ENCODE measurements at regions not wholly inside any gene's neighbourhood (a gene's known extent, or its start where the extent isn't known, plus 50 kb on each side); places are given as distances from the start of the nearest gene placed in this dataset.

DNA sequence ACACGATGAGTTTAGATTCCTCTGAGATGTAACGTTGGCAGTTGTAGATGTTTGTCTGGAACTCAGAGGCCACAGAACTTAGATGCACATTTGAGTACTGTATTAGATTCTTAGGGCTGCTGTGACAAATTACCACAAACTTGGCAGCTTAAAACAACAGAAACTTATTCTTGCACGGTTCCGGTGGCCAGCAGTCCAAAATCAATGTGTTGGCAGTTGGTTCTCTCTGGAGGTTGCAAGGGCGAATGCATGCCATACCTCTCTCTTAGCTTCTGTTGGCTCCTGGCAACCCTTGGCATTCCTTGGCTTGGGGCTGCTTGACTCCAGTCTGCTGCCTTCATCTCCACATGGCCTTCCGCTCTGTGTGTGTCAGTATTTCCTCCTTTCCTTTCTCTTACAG lies 118.9 kb downstream of the C12orf75 start:
- H2AFZ ChIP-seq (ENCODE audit: low read length): no peak overlapping the region
- no peak overlapping the region for H3K4me2 ChIP-seq (ENCODE audit: low read depth, low read length, poor library complexity, severe bottlenecking)
- H3K36me3 ChIP-seq (ENCODE audit: insufficient read depth, low read length): no peaks in the 10 kb centered on the region
- H3K4me3 ChIP-seq (ENCODE audit: low read length): no peak overlapping the region
- no peaks in the 10 kb centered on the region for H3K9me2 ChIP-seq (replicated peaks; ENCODE audit: insufficient read depth, low read length)
- no peak for DNase-seq
- H3K27ac ChIP-seq (ENCODE audit: low read length): no peak overlapping the region
- H3K4me1 ChIP-seq (ENCODE audit: low read length): no peaks in the 10 kb centered on the region
- H4K20me1 ChIP-seq (ENCODE audit: insufficient read depth, low read depth, low read length): no peaks in the 10 kb centered on the region
- H3K27me3 ChIP-seq (ENCODE audit: low read length): no peaks in the 10 kb centered on the region
- H3K9me3 ChIP-seq (ENCODE audit: low read length): no peaks in the 10 kb centered on the region
- no peak overlapping the region for H3K9ac ChIP-seq (ENCODE audit: low read length)
- no peaks in the 10 kb centered on the region for H3K79me2 ChIP-seq (ENCODE audit: low read length)

DNA sequence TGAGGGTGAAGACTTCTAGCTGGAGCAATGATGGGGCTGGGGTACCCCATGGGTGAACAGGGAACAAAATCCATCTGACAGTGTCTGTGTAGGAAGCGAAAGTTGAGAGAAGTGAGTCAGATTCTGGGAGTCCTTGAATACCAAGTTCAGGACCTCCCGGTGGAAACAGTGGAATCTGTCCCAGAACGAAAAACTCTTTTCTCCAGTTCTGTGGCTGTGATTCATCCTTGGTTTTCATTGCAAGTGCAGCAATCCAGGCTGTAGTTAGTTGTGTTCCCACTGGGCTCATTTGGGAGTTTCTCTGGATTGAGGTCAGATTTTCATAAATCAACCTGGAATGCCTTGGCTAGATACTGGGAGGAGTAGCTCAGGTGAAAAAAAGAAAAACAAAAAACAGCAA lies 120.7 kb downstream of the C12orf75 start:
- H3K4me1 ChIP-seq (ENCODE audit: low read length): no peaks in the 10 kb centered on the region
- no peaks in the 10 kb centered on the region for H3K79me2 ChIP-seq (ENCODE audit: low read length)
- H3K27ac ChIP-seq (ENCODE audit: low read length): no peak overlapping the region
- no peaks in the 10 kb centered on the region for H3K27me3 ChIP-seq (ENCODE audit: low read length)
- no peak overlapping the region for H3K9ac ChIP-seq (ENCODE audit: low read length)
- no peaks in the 10 kb centered on the region for H3K9me3 ChIP-seq (ENCODE audit: low read length)
- H3K9me2 ChIP-seq (replicated peaks; ENCODE audit: insufficient read depth, low read length): no peaks in the 10 kb centered on the region
- no peak overlapping the region for H3K4me3 ChIP-seq (ENCODE audit: low read length)
- no peak overlapping the region for H2AFZ ChIP-seq (ENCODE audit: low read length)
- no peaks in the 10 kb centered on the region for H4K20me1 ChIP-seq (ENCODE audit: insufficient read depth, low read depth, low read length)
- no peak for DNase-seq
- H3K36me3 ChIP-seq (ENCODE audit: insufficient read depth, low read length): no peaks in the 10 kb centered on the region
- H3K4me2 ChIP-seq (ENCODE audit: low read depth, low read length, poor library complexity, severe bottlenecking): no peak overlapping the region

DNA sequence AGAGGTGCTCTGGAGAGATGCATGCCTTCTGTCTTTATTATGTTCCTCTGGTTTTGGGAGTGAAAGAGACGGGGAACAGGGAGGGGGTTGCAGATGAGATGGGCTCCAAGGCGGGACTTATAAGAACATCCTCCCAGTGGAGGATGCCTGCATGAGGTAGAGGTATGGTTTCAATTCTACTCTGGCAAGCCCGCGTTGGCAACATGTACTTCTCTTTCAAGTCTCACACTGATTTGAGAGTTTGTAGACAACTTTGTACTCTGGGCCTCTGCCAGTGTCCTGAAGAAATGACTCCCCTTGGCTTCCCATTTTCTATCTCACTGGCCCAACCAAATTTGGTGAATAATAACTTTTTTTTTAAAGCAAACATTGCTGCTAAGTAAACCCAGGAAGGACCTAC lies 121.3 kb downstream of the C12orf75 start:
- H3K4me3 ChIP-seq (ENCODE audit: low read length): no peak overlapping the region
- H3K4me2 ChIP-seq (ENCODE audit: low read depth, low read length, poor library complexity, severe bottlenecking): no peak overlapping the region
- no peak overlapping the region for H3K9ac ChIP-seq (ENCODE audit: low read length)
- no peaks in the 10 kb centered on the region for H3K27me3 ChIP-seq (ENCODE audit: low read length)
- H3K9me2 ChIP-seq (replicated peaks; ENCODE audit: insufficient read depth, low read length): no peaks in the 10 kb centered on the region
- H4K20me1 ChIP-seq (ENCODE audit: insufficient read depth, low read depth, low read length): no peaks in the 10 kb centered on the region
- no peak for DNase-seq
- H3K27ac ChIP-seq (ENCODE audit: low read length): no peak overlapping the region
- H3K4me1 ChIP-seq (ENCODE audit: low read length): no peaks in the 10 kb centered on the region
- no peak overlapping the region for H2AFZ ChIP-seq (ENCODE audit: low read length)
- H3K36me3 ChIP-seq (ENCODE audit: insufficient read depth, low read length): no peaks in the 10 kb centered on the region
- no peaks in the 10 kb centered on the region for H3K9me3 ChIP-seq (ENCODE audit: low read length)
- no peaks in the 10 kb centered on the region for H3K79me2 ChIP-seq (ENCODE audit: low read length)

DNA sequence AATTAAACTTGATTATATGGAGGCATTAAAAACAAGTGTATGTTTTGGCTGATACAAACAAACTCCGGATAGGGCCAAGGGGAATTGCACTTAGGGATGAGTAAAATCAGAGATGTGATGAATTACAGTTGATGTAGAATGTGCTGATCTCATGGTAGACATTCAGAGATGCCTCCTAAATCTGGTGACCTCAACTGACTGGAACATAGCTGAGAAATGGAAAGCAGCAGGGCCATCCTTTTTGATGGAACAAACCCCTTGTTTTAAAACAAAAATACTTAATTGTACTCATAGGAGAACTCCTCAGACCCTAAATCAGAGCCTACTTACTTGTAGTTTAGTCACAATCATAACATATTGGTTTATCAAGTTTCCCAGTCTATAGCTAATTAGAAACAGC lies 122.8 kb downstream of the C12orf75 start:
- Histone ChIP-seq H3K4me3 (ENCODE audit: low read length) (no peak overlapping the region), H3K4me1 (ENCODE audit: low read length) (no peaks in the 10 kb centered on the region), H4K20me1 (ENCODE audit: insufficient read depth, low read depth, low read length) (no peaks in the 10 kb centered on the region), H3K9me3 (ENCODE audit: low read length) (no peaks in the 10 kb centered on the region), H3K36me3 (ENCODE audit: insufficient read depth, low read length) (no peaks in the 10 kb centered on the region), H2AFZ (ENCODE audit: low read length) (no peak overlapping the region), H3K79me2 (ENCODE audit: low read length) (no peaks in the 10 kb centered on the region), H3K9ac (ENCODE audit: low read length) (no peak overlapping the region), H3K27ac (ENCODE audit: low read length) (no peak overlapping the region), H3K27me3 (ENCODE audit: low read length) (no peaks in the 10 kb centered on the region), H3K4me2 (ENCODE audit: low read depth, low read length, poor library complexity, severe bottlenecking) (no peak overlapping the region), H3K9me2 (replicated peaks; ENCODE audit: insufficient read depth, low read length) (no peaks in the 10 kb centered on the region)
- DNase-seq: no peak

DNA sequence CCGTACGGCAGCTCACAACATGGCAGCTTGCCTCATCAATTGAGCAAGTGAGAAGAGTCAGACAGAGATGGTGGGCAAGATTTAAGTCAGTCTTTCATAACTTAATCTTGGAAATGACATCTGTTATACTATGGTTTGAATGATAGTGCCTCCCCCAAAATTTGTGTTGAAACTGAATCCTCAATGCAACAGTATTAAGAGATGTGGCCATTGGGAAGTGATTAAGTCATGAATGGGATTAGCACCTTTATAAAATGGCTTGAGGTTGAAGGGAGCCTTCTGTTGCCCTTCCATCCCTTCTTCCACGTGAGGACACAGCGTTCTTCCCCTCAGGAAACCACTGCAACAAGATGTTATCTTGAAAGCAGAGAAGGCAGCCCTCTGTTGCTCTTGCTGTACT lies 124.2 kb downstream of the C12orf75 start:
- Histone ChIP-seq H3K9me3 (ENCODE audit: low read length) (no peaks in the 10 kb centered on the region), H3K9ac (ENCODE audit: low read length) (no peak overlapping the region), H4K20me1 (ENCODE audit: insufficient read depth, low read depth, low read length) (no peaks in the 10 kb centered on the region), H3K9me2 (replicated peaks; ENCODE audit: insufficient read depth, low read length) (no peaks in the 10 kb centered on the region), H2AFZ (ENCODE audit: low read length) (no peak overlapping the region), H3K4me1 (ENCODE audit: low read length) (no peaks in the 10 kb centered on the region), H3K36me3 (ENCODE audit: insufficient read depth, low read length) (no peaks in the 10 kb centered on the region), H3K27ac (ENCODE audit: low read length) (no peak overlapping the region), H3K4me2 (ENCODE audit: low read depth, low read length, poor library complexity, severe bottlenecking) (no peak overlapping the region), H3K79me2 (ENCODE audit: low read length) (no peaks in the 10 kb centered on the region), H3K27me3 (ENCODE audit: low read length) (no peaks in the 10 kb centered on the region), H3K4me3 (ENCODE audit: low read length) (no peak overlapping the region)
- DNase-seq: no peak

DNA sequence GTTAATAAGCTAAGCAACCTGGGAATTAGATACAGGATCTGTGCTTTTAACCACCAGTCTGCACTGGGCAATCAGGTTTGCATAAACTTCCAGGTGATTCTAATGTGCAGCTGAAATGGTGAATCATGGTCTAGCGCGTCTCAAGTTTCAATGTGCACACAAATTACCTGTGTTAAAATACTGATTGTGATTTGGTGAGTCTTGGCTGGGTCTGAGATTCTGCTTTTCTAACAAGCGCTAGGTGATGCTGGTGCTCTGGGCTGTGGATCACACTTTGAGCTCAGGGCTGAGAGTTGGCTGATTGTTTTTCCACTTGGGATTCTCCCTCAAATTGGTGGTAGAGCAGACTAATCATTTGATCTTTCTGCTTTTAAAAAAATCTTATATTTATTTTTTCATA lies 124.8 kb downstream of the C12orf75 start:
- H2AFZ ChIP-seq (ENCODE audit: low read length): no peak overlapping the region
- no peak overlapping the region for H3K27ac ChIP-seq (ENCODE audit: low read length)
- no peak overlapping the region for H3K4me3 ChIP-seq (ENCODE audit: low read length)
- H3K4me1 ChIP-seq (ENCODE audit: low read length): no peaks in the 10 kb centered on the region
- H3K27me3 ChIP-seq (ENCODE audit: low read length): no peaks in the 10 kb centered on the region
- DNase-seq: no peak
- H3K36me3 ChIP-seq (ENCODE audit: insufficient read depth, low read length): no peaks in the 10 kb centered on the region
- no peak overlapping the region for H3K9ac ChIP-seq (ENCODE audit: low read length)
- no peak overlapping the region for H3K4me2 ChIP-seq (ENCODE audit: low read depth, low read length, poor library complexity, severe bottlenecking)
- no peaks in the 10 kb centered on the region for H3K9me2 ChIP-seq (replicated peaks; ENCODE audit: insufficient read depth, low read length)
- no peaks in the 10 kb centered on the region for H3K9me3 ChIP-seq (ENCODE audit: low read length)
- no peaks in the 10 kb centered on the region for H3K79me2 ChIP-seq (ENCODE audit: low read length)
- no peaks in the 10 kb centered on the region for H4K20me1 ChIP-seq (ENCODE audit: insufficient read depth, low read depth, low read length)

DNA sequence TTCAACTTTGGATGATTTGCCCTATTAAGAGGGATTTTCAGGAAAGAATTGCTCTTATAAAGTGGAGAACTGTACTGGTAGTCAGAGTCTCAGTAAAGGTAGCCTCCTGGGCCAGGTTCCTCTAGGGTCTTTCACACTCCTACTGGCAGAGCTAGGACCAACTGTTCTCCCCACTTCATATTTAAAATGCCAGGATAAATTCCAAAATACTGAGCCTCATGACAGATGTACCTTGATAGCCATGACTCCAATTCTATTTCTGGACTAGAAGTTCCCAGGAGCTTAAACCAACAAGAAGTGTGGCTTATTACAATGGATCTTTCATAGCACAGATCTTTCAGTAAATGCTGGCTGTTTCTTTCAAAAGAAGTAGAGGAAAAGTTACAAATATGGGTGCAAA lies 126.5 kb downstream of the C12orf75 start:
- Histone ChIP-seq H3K36me3 (ENCODE audit: insufficient read depth, low read length) (no peaks in the 10 kb centered on the region), H3K4me1 (ENCODE audit: low read length) (no peaks in the 10 kb centered on the region), H3K9me2 (replicated peaks; ENCODE audit: insufficient read depth, low read length) (no peaks in the 10 kb centered on the region), H3K9me3 (ENCODE audit: low read length) (no peaks in the 10 kb centered on the region), H3K27ac (ENCODE audit: low read length) (no peak overlapping the region), H3K79me2 (ENCODE audit: low read length) (no peaks in the 10 kb centered on the region), H3K9ac (ENCODE audit: low read length) (no peak overlapping the region), H3K4me3 (ENCODE audit: low read length) (no peak overlapping the region), H4K20me1 (ENCODE audit: insufficient read depth, low read depth, low read length) (no peaks in the 10 kb centered on the region), H3K27me3 (ENCODE audit: low read length) (no peaks in the 10 kb centered on the region), H3K4me2 (ENCODE audit: low read depth, low read length, poor library complexity, severe bottlenecking) (no peak overlapping the region), H2AFZ (ENCODE audit: low read length) (no peak overlapping the region)
- DNase-seq: no peak

DNA sequence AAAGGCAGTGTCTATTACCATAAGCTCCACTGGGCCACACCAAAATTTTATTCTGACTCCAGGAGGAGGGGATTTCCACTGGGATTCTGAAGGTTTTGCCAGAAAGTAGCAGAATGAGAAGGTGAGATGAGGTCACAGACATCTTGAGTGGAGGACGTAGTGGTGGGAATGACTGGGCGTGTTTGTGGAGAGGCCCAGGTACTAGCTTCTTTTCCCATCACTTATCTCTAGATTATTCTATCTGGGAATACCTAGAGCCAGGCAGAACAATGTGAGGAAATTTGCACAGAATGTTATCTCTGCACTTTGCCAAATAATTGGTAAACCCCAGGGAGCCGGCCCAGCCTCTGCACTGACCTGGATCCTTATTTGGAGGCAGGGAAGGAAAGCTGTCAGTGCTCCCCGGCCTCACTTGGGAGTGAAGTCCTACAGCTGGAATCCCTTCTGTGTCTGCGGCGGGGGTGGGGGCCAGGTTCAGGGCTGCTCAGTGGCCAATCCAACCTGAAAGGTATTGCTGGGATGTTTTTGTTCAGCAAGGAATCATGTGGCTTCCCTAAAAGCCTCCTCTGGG lies 129.4 kb downstream of the C12orf75 start:
- Histone ChIP-seq H3K4me2 (ENCODE audit: low read depth, low read length, poor library complexity, severe bottlenecking) (no peak overlapping the region), H3K9me2 (replicated peaks; ENCODE audit: insufficient read depth, low read length) (no peaks in the 10 kb centered on the region), H2AFZ (ENCODE audit: low read length) (no peak overlapping the region), H3K27me3 (ENCODE audit: low read length) (no peaks in the 10 kb centered on the region), H3K4me3 (ENCODE audit: low read length) (no peak overlapping the region), H3K9ac (ENCODE audit: low read length) (no peak overlapping the region), H4K20me1 (ENCODE audit: insufficient read depth, low read depth, low read length) (no peaks in the 10 kb centered on the region), H3K79me2 (ENCODE audit: low read length) (no peaks in the 10 kb centered on the region), H3K27ac (ENCODE audit: low read length) (no peak overlapping the region), H3K9me3 (ENCODE audit: low read length) (no peaks in the 10 kb centered on the region), H3K36me3 (ENCODE audit: insufficient read depth, low read length) (no peaks in the 10 kb centered on the region), H3K4me1 (ENCODE audit: low read length) (no peaks in the 10 kb centered on the region)
- DNase-seq: no peak

All from Karpas-422 (cell line).